Skeletal muscle satellite cell (primary cell): ENCODE measurements at regions not wholly inside any gene's neighbourhood (a gene's known extent, or its start where the extent isn't known, plus 50 kb on each side); places are given as distances from the start of the nearest gene placed in this dataset.

ENCODE experiments used
- H3K27me3 ChIP-seq: 2 replicates; pipeline ENCODE4 v1.7.0; 2013; ENCODE audit warnings: low read length; ENCODE audit not compliant: control insufficient read depth, insufficient read depth
- H3K36me3 ChIP-seq: 2 replicates; pipeline ENCODE4 v1.7.0; 2013; ENCODE audit warnings: mild to moderate bottlenecking, control low read depth, low read length; ENCODE audit not compliant: insufficient read depth
- H3K4me1 ChIP-seq: 2 replicates; pipeline ENCODE4 v1.7.0; 2013; ENCODE audit warnings: low read length; ENCODE audit not compliant: control insufficient read depth, insufficient read depth
- H3K4me2 ChIP-seq: 2 replicates; pipeline ENCODE4 v1.7.0; 2013; ENCODE audit warnings: mild to moderate bottlenecking, low read length
- H3K4me3 ChIP-seq: 2 replicates; pipeline ENCODE4 v1.7.0; 2013; ENCODE audit warnings: low read length
- H3K9ac ChIP-seq: 2 replicates; pipeline ENCODE4 v1.7.0; 2013; ENCODE audit warnings: mild to moderate bottlenecking, low read depth, low read length, moderate library complexity
- H3K9me3 ChIP-seq: replicated peaks from 2 replicates; pipeline ENCODE4 v1.7.0; 2013; ENCODE audit warnings: mild to moderate bottlenecking, control low read depth, low read length

DNA sequence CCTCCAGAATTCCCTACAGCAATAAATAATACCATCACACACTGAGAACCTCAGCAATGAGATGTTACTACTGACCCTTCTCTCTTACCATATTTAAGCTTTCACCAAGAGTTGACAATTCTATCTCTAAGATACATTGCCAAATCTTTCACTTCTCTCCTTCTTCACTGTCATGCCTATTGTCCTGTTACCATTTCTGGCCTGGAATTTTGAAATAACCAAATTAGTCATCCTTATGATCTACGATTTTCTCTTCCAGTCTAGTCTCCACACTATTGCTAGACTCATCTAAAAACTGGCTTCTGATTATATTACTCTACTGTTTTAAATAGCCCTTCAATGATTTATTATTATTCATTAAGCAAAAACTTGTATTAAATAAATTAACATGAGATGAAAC is 656.1 kb upstream of the ADGRL4 start:
- Histone ChIP-seq H3K36me3 (no peaks in the 10 kb centered on the region), H3K4me3 (no peak overlapping the region), H3K4me1 (no peaks in the 10 kb centered on the region)

DNA sequence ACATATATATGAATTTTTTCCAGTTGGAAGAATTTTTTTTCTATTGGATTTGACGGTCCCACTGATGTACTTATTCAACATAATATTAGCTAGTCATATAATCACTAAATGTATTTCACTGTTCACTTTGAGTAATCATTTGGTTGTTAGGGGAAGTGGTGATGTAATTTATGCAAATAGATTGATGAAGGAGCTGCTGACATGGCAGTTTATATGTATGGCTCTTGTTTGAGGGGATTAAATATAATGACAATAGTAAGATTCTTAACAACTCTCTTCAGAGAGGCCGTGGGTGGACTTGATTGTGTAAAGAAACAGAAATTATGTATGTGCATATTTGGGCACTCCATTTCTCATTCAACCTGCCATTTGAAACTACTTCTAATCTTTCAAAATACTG is 653.6 kb upstream of the ADGRL4 start:
- no peak overlapping the region for H3K9ac ChIP-seq
- no peaks in the 10 kb centered on the region for H3K27me3 ChIP-seq
- H3K9me3 ChIP-seq, result no peaks in the 10 kb centered on the region
- no peak overlapping the region for H3K4me3 ChIP-seq
- no peaks in the 10 kb centered on the region for H3K36me3 ChIP-seq
- no peak overlapping the region for H3K4me2 ChIP-seq
- no peaks in the 10 kb centered on the region for H3K4me1 ChIP-seq

More for the DNA sequence above, 656.1 kb upstream of the ADGRL4 start:
- Histone ChIP-seq H3K27me3 (no peaks in the 10 kb centered on the region), H3K9me3 (no peaks in the 10 kb centered on the region), H3K9ac (no peak overlapping the region), H3K4me2 (no peak overlapping the region)

DNA sequence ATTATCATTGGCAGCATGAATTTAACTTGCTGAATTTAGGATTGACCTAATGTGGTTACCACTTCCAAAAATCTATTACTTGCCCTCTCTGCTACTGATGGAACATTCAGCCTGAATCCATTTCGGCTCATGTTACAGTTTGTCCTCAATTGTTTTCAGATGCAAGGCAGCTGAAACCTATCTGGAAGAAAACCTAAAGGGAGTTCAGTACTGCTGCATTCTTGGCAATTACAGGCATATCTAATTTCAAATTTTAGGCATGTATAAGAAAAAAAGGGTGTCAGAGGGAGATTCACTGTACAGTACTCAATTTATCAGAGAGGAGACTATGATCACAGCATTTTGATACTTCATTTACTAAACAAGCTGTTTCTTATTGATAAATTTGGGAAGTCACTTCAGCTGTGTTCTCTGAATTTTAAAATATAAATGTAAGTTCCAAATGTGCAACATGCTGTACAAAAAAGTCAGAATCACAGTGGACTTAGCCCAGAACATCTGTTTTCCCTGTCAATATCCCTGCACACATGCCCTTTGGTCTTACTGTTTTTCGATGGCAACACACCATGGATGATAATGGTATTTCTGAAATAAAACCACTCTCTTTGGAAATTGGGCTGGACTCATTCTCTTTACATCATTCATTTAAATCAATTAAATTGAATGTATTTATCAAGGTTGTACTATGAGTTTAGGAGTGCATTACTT is 651.6 kb upstream of the ADGRL4 start:
- Histone ChIP-seq H3K9me3 (no peaks in the 10 kb centered on the region), H3K4me3 (no peak overlapping the region), H3K4me2 (no peak overlapping the region), H3K27me3 (no peaks in the 10 kb centered on the region), H3K9ac (no peak overlapping the region), H3K36me3 (no peaks in the 10 kb centered on the region), H3K4me1 (no peaks in the 10 kb centered on the region)

DNA sequence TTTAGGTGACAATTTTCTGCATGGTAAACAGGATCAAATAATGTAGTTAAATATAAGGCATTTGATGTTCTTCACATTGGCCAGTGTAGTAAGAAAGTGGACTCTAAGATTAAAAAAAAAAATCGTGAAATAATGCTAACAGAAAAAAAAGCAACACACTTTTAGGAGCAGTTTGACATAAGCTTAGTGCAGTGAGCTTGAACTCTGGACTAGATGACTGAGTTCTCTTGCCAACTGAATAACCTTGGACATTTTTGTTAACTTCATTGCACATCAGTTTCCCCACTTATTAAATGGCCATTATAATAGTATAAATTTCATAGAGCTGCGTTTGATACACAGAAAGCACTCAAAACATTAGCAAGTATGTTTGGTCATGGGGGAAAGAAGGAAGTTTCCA is 649.3 kb upstream of the ADGRL4 start:
- H3K36me3 ChIP-seq, result no peaks in the 10 kb centered on the region
- H3K27me3 ChIP-seq, result no peaks in the 10 kb centered on the region
- H3K9me3 ChIP-seq, result no peaks in the 10 kb centered on the region
- no peak overlapping the region for H3K4me3 ChIP-seq
- no peak overlapping the region for H3K9ac ChIP-seq
- H3K4me1 ChIP-seq, result no peaks in the 10 kb centered on the region
- no peak overlapping the region for H3K4me2 ChIP-seq

DNA sequence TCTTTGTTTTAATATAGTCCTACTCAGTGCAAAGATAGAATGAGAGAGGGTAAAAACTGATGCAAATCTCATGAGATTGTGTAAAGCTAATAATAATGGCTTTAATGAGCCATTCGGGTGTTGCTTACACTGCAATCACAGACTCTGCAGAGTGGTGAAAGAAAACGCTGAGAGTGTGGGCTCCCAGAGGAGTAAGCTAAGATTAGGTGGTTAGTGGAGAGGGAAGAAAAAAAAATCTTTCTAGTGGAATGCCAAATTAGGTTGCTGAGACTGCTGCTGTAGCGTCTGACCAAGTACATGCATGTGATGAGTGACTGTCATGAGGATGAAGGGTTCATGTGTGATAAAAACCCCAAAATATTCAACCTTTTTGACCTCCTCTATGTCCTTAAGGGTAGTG is 645.9 kb upstream of the ADGRL4 start:
- Histone ChIP-seq H3K9ac (no peak overlapping the region), H3K27me3 (no peaks in the 10 kb centered on the region), H3K4me1 (no peaks in the 10 kb centered on the region), H3K4me2 (no peak overlapping the region), H3K4me3 (no peak overlapping the region), H3K9me3 (no peaks in the 10 kb centered on the region), H3K36me3 (no peaks in the 10 kb centered on the region)

DNA sequence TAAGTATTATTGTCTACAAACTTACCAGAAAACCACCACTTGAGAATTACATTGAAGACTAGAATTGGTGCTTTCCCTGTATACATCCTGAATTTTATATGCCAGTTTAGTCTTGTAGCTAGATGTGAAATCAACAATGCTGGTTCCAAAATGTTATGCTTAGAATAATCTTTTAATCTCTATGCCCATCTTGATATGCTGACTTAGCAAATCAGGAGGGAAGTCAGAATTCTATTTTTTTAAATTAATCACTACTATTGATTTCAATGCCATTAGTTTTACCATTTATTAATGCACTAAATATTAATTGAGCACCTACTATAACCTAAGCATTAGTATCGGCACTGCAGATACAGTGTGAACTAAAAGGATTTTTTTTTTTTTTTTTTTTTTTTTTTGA is 641.6 kb upstream of the ADGRL4 start:
- no peak overlapping the region for H3K4me2 ChIP-seq
- H3K9me3 ChIP-seq, result no peaks in the 10 kb centered on the region
- H3K9ac ChIP-seq, result no peak overlapping the region
- no peaks in the 10 kb centered on the region for H3K36me3 ChIP-seq
- H3K4me3 ChIP-seq, result no peak overlapping the region
- H3K4me1 ChIP-seq, result no peaks in the 10 kb centered on the region
- H3K27me3 ChIP-seq, result no peaks in the 10 kb centered on the region

DNA sequence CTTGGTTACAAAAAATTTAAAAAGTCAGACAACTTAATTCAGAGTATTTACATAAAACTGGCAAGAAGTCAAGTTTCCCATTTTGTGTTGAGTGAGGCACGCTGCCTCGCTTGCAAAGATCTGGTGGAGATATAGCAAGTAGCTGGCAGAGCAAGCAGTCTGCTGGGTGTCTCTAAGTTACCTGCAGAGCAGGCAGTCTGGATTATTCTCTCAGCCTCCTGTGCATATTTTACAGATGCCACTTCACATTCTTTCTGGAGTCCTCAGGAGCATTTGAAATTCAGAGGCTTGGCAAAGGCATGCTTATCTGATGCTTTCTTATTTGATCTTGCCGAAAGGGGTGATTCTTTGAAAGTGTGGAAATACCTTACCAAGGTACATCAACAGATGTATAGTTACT is 640.4 kb upstream of the ADGRL4 start:
- Histone ChIP-seq H3K27me3 (no peaks in the 10 kb centered on the region), H3K4me2 (no peak overlapping the region), H3K4me1 (no peaks in the 10 kb centered on the region), H3K9ac (no peak overlapping the region), H3K9me3 (no peaks in the 10 kb centered on the region), H3K4me3 (no peak overlapping the region), H3K36me3 (no peaks in the 10 kb centered on the region)

DNA sequence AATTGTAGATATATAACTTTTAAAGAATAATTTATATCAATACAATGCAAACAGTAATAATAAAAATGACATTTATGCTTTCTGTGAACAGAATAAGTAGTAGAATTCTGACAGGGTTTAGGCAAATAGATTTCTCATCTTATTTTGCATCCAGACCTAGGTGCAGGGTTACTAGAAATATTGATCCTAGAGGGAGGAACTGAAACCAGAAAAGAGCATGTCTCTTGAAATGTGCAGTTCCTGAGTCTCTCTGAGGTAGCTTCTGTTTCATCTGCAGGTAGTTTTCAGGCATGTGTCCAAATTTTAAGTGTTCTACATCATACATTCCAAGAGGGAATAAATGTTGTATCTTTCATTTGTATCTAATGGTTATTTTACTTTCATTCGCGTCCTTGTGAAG is 631.9 kb upstream of the ADGRL4 start:
- no peak overlapping the region for H3K4me2 ChIP-seq
- H3K36me3 ChIP-seq, result no peaks in the 10 kb centered on the region
- no peaks in the 10 kb centered on the region for H3K9me3 ChIP-seq
- peaks cover 3% of the 10 kb centered on the region for H3K4me1 ChIP-seq
- no peaks in the 10 kb centered on the region for H3K27me3 ChIP-seq
- H3K4me3 ChIP-seq, result no peak overlapping the region
- no peak overlapping the region for H3K9ac ChIP-seq

DNA sequence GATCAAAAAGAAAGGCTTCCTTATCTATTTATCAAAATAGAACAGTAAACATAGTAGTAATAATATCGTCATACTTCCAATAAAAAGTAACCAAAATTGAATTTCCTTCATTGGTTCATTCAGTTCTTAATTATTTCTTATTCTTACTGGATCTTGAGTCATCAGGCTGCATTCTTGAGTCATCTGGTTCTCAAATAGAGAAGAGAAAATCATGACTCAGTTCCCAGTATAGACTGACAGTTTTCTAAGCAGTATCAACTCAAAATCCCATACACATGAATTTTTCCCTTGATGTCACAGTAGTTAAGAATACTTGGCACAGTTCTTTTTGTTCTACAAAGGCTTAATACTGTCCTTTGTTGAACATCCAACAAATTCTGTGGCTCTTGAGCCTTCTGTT is 626.9 kb upstream of the ADGRL4 start:
- Histone ChIP-seq H3K4me3 (no peak overlapping the region), H3K36me3 (no peaks in the 10 kb centered on the region), H3K4me1 (peaks cover 3% of the 10 kb centered on the region), H3K4me2 (no peak overlapping the region), H3K9ac (no peak overlapping the region), H3K27me3 (no peaks in the 10 kb centered on the region), H3K9me3 (no peaks in the 10 kb centered on the region)

DNA sequence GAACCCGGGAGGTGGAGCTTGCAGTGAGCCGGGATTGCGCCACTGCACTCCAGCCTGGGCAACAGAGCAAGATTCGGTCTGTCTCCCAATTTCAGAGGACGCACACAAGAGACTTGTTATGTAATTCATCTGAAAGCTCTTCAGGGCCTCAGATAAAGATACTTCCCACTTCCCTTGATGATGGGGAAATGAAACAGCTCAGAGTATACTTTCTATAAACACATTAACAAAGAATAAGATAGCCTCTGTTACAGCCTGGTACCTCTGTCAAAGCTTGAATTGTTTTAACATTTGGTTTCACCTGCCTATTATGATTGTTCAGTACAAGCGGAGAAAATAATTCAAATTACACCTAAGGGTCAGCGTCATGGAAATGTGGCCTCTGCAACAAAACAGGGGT is 622.9 kb upstream of the ADGRL4 start:
- no peaks in the 10 kb centered on the region for H3K36me3 ChIP-seq
- no peak overlapping the region for H3K4me3 ChIP-seq
- H3K9ac ChIP-seq, result no peak overlapping the region
- no peak overlapping the region for H3K4me2 ChIP-seq
- no peaks in the 10 kb centered on the region for H3K9me3 ChIP-seq
- H3K27me3 ChIP-seq, result no peaks in the 10 kb centered on the region
- peaks cover 3% of the 10 kb centered on the region for H3K4me1 ChIP-seq

DNA sequence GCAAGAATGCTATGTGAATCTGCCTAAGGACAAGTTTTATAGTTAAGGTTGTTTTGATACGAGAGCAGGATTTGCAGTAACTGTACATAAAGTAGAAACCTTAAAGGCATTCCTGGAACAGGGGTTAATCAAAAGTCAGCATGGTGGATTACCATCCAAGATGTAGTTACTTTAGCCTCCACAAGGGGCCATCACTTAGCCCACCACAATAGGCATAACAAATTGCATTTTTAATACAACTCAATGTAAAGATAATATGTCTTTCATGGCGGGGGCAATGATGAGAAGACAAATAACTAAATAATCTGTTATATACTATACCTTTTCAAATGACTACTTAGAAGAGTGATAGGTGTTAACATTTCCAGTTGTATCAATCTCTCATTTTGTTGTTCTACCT is 611.2 kb upstream of the ADGRL4 start:
- H3K9ac ChIP-seq, result no peak overlapping the region
- no peaks in the 10 kb centered on the region for H3K27me3 ChIP-seq
- no peaks in the 10 kb centered on the region for H3K9me3 ChIP-seq
- H3K4me1 ChIP-seq, result no peaks in the 10 kb centered on the region
- H3K4me2 ChIP-seq, result no peak overlapping the region
- no peaks in the 10 kb centered on the region for H3K36me3 ChIP-seq
- no peak overlapping the region for H3K4me3 ChIP-seq

DNA sequence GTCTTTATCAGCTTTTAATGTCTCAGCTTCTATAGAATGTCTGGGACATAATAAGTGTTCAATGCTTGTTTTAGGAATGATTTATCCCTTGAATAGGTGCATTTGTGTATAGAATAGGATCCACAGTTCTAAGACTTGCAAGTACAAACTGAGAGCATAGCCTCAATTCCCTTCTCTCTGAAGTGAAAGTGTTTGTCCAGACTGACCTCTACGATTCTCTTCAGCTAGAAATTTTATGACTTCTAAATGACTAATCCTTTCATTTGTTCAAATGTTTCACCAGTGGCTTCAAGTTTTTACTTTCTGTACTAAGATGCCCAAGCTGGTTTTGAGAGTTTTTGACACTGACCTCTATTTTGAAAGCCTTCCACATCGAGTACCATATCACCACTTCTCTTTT is 608.2 kb upstream of the ADGRL4 start:
- no peaks in the 10 kb centered on the region for H3K9me3 ChIP-seq
- no peak overlapping the region for H3K4me3 ChIP-seq
- no peak overlapping the region for H3K9ac ChIP-seq
- H3K4me2 ChIP-seq, result no peak overlapping the region
- H3K27me3 ChIP-seq, result no peaks in the 10 kb centered on the region
- no peaks in the 10 kb centered on the region for H3K36me3 ChIP-seq
- no peaks in the 10 kb centered on the region for H3K4me1 ChIP-seq
